Mesenchymal stem cell (in vitro differentiated cells and primary cell): ENCODE measurements at regions not wholly inside any gene's neighbourhood (a gene's known extent, or its start where the extent isn't known, plus 50 kb on each side); places are given as distances from the start of the nearest gene placed in this dataset.

Experiments used
- DNase-seq: peaks from one replicate; pipeline ENCODE4 v3.0.0-alpha.2; 2013
- H2AFZ ChIP-seq: one replicate; pipeline ENCODE4 v1.6.1; 2013; ENCODE audit warnings: low read depth, mild to moderate bottlenecking, control low read depth, inconsistent platforms, low read length, moderate library complexity
- H2AK5ac ChIP-seq: 2 replicates; pipeline ENCODE4 v1.6.1; 2013; ENCODE audit warnings: low read length, moderate library complexity, mild to moderate bottlenecking, inconsistent platforms; ENCODE audit not compliant: severe bottlenecking
- H2BK120ac ChIP-seq: one replicate; pipeline ENCODE4 v1.6.1; 2013; ENCODE audit warnings: low read depth, mild to moderate bottlenecking, inconsistent platforms, low read length, moderate library complexity
- H2BK12ac ChIP-seq, 2 experiments: one replicate each; pipeline ENCODE4 v1.6.1; 2013; ENCODE audit warnings: inconsistent platforms in 2 of 2, low read length in 2 of 2, mild to moderate bottlenecking in 2 of 2, moderate library complexity in 2 of 2, control low read depth in 1 of 2
- H2BK15ac ChIP-seq: one replicate; pipeline ENCODE4 v1.6.1; 2013; ENCODE audit warnings: mild to moderate bottlenecking, low read depth, inconsistent platforms; ENCODE audit not compliant: poor library complexity, severe bottlenecking
- H2BK5ac ChIP-seq: 2 replicates; pipeline ENCODE4 v1.6.1; 2013; ENCODE audit warnings: low read depth, mild to moderate bottlenecking, low read length, control low read depth, inconsistent platforms; ENCODE audit not compliant: poor library complexity, severe bottlenecking
- H3K14ac ChIP-seq, 2 experiments: one replicate each; pipeline ENCODE4 v1.6.1; 2013; ENCODE audit warnings: inconsistent platforms in 2 of 2, low read length in 2 of 2, control low read depth in 1 of 2, mild to moderate bottlenecking in 1 of 2, moderate library complexity in 1 of 2
- H3K18ac ChIP-seq, 2 experiments: one replicate each; pipeline ENCODE4 v1.6.1; 2013; ENCODE audit warnings: inconsistent platforms in 2 of 2, low read length in 2 of 2, control low read depth in 1 of 2, low read depth in 1 of 2, mild to moderate bottlenecking in 1 of 2
- H3K23ac ChIP-seq, 2 experiments: one replicate each; pipeline ENCODE4 v1.6.1; 2013; ENCODE audit warnings: inconsistent platforms in 2 of 2, low read length in 2 of 2, mild to moderate bottlenecking in 2 of 2, moderate library complexity in 2 of 2, control low read depth in 1 of 2
- H3K27ac ChIP-seq: 2 replicates; pipeline ENCODE4 v1.5.1; 2013; ENCODE audit warnings: mild to moderate bottlenecking, moderate library complexity, low read length, control low read depth, inconsistent platforms; ENCODE audit not compliant: poor library complexity, severe bottlenecking
- H3K27me3 ChIP-seq, 2 experiments: 2 replicates each; pipeline versions ENCODE4 v1.6.1 to v1.7.0; 2013; ENCODE audit warnings: low read length in 2 of 2, mild to moderate bottlenecking in 2 of 2, moderate library complexity in 2 of 2, control low read depth in 1 of 2, inconsistent platforms in 1 of 2; ENCODE audit not compliant: control insufficient read depth in 1 of 2, insufficient read depth in 1 of 2
- H3K36me3 ChIP-seq, 2 experiments: 2 replicates each; pipeline versions ENCODE4 v1.6.1 to v1.7.0; 2013; ENCODE audit warnings: low read length in 2 of 2, control low read depth in 1 of 2, inconsistent platforms in 1 of 2, low read depth in 1 of 2, mild to moderate bottlenecking in 1 of 2; ENCODE audit not compliant: insufficient read depth in 2 of 2, control insufficient read depth in 1 of 2
- H3K4ac ChIP-seq, 2 experiments: one replicate each; pipeline ENCODE4 v1.6.1; 2013; ENCODE audit warnings: inconsistent platforms in 2 of 2, low read length in 2 of 2, mild to moderate bottlenecking in 2 of 2, moderate library complexity in 2 of 2, control low read depth in 1 of 2, low read depth in 1 of 2
- H3K4me1 ChIP-seq: 2 replicates; pipeline ENCODE4 v1.6.1; 2013; ENCODE audit warnings: low read depth, low read length, control low read depth; ENCODE audit not compliant: control insufficient read depth, insufficient read depth
- H3K4me2 ChIP-seq: 2 replicates; pipeline ENCODE4 v1.6.1; 2013; ENCODE audit warnings: low read length, mild to moderate bottlenecking, inconsistent platforms; ENCODE audit not compliant: poor library complexity, severe bottlenecking
- H3K4me3 ChIP-seq, 2 experiments: 2 replicates each; pipeline versions ENCODE4 v1.5.1 to v1.7.0; 2013; ENCODE audit warnings: low read length in 2 of 2, mild to moderate bottlenecking in 2 of 2, control low read depth in 1 of 2, low read depth in 1 of 2; ENCODE audit not compliant: insufficient read depth in 1 of 2
- H3K79me1 ChIP-seq: replicated peaks from 2 replicates; pipeline ENCODE4 v1.6.1; 2013; ENCODE audit warnings: mild to moderate bottlenecking, control low read depth, low read length, inconsistent platforms; ENCODE audit not compliant: poor library complexity, severe bottlenecking
- H3K9ac ChIP-seq: 2 replicates; pipeline ENCODE4 v1.7.0; 2013; ENCODE audit warnings: mild to moderate bottlenecking, low read length, moderate library complexity
- H3K9me3 ChIP-seq: 2 replicates; pipeline ENCODE4 v1.7.0; 2013; ENCODE audit warnings: mild to moderate bottlenecking, low read length; ENCODE audit not compliant: control insufficient read depth
- H4K8ac ChIP-seq: one replicate; pipeline ENCODE4 v1.6.1; 2013; ENCODE audit warnings: inconsistent platforms, mild to moderate bottlenecking, low read length, moderate library complexity
- H4K91ac ChIP-seq: one replicate; pipeline ENCODE4 v1.6.1; 2013; ENCODE audit warnings: mild to moderate bottlenecking, low read length, inconsistent platforms
- WGBS: methylation state at CpG from one replicate; pipeline ENCODE4 v1.1.7; 2013; ENCODE audit warnings: mixed read lengths; 5-methylcytosine and 5-hydroxymethylcytosine counted together

GRCh38 chrX:78513971-78514738, 145.0 kb downstream of the RTL3 start:
- Histone ChIP-seq H3K4me1 (peaks cover 1% of the 10 kb centered on the region), H2AK5ac (no peak overlapping the region), H4K91ac (no peak overlapping the region), H2BK5ac (no peak overlapping the region), H3K27ac (peak overlapping the region; percentile 28), H3K9ac (no peak overlapping the region), H3K27me3 (no peaks in the 10 kb centered on the region), H2AFZ (no peak overlapping the region), H3K4me2 (no peak overlapping the region), H3K79me1 (no peaks in the 10 kb centered on the region), H3K4me3 (no peak overlapping the region), H3K9me3 (peaks cover 3% of the 10 kb centered on the region), H2BK120ac (no peak overlapping the region), H3K4ac (no peak overlapping the region), H3K23ac (no peak overlapping the region), H3K36me3 (no peaks in the 10 kb centered on the region), H3K18ac (no peak overlapping the region), H2BK12ac (no peak overlapping the region), H2BK15ac (no peak overlapping the region), H4K8ac (no peak overlapping the region), H3K14ac (no peak overlapping the region)
- no peak for DNase-seq
- 43% methylated on average over 3 of the region's 5 CpGs for WGBS

GRCh38 chrX:78506248-78506647, 152.9 kb downstream of the RTL3 start:
- no peak for DNase-seq
- Histone ChIP-seq H2AFZ (no peak overlapping the region), H3K9ac (no peak overlapping the region), H2BK5ac (no peak overlapping the region), H2BK120ac (no peak overlapping the region), H3K9me3 (peaks cover 3% of the 10 kb centered on the region), H4K8ac (no peak overlapping the region), H3K27ac (no peak overlapping the region), H2BK12ac (no peak overlapping the region), H3K14ac (no peak overlapping the region), H3K79me1 (no peaks in the 10 kb centered on the region), H3K18ac (no peak overlapping the region), H3K4ac (no peak overlapping the region), H3K4me2 (no peak overlapping the region), H3K36me3 (no peaks in the 10 kb centered on the region), H3K4me3 (no peak overlapping the region), H2BK15ac (no peak overlapping the region), H3K4me1 (no peaks in the 10 kb centered on the region), H4K91ac (no peak overlapping the region), H3K27me3 (no peaks in the 10 kb centered on the region), H2AK5ac (no peak overlapping the region), H3K23ac (no peak overlapping the region)
- no CpG with 5 or more reads among the region's 1 CpG for whole genome bisulfite sequencing

GRCh38 chrX:78496483-78496882, 162.6 kb downstream of the RTL3 start:
- H2BK15ac ChIP-seq = no peak overlapping the region
- no peaks in the 10 kb centered on the region for H3K36me3 ChIP-seq
- H3K23ac ChIP-seq = no peak overlapping the region
- H2AK5ac ChIP-seq = no peak overlapping the region
- no peak overlapping the region for H3K4me2 ChIP-seq
- H3K9ac ChIP-seq = no peak overlapping the region
- no peaks in the 10 kb centered on the region for H3K79me1 ChIP-seq
- H3K14ac ChIP-seq = no peak overlapping the region
- H2AFZ ChIP-seq = no peak overlapping the region
- no peak overlapping the region for H4K8ac ChIP-seq
- no peaks in the 10 kb centered on the region for H3K4me1 ChIP-seq
- H3K27me3 ChIP-seq = peaks cover 0 to 3% of the 10 kb centered on the region in 2 experiments
- no peak overlapping the region for H3K4me3 ChIP-seq
- H4K91ac ChIP-seq = no peak overlapping the region
- no peak overlapping the region for H2BK12ac ChIP-seq
- no peak overlapping the region for H2BK120ac ChIP-seq
- no peak overlapping the region for H2BK5ac ChIP-seq
- no peak overlapping the region for H3K27ac ChIP-seq
- H3K4ac ChIP-seq = no peak overlapping the region
- no peaks in the 10 kb centered on the region for H3K9me3 ChIP-seq
- no CpG with 5 or more reads among the region's 2 CpGs for WGBS
- DNase-seq = no peak
- H3K18ac ChIP-seq = no peak overlapping the region

- H3K23ac ChIP-seq = no peak overlapping the region
- no CpG with 5 or more reads among the region's 2 CpGs for WGBS
- H3K27ac ChIP-seq = no peak overlapping the region
- no peak overlapping the region for H4K8ac ChIP-seq
- no peak overlapping the region for H2BK120ac ChIP-seq
- H2BK15ac ChIP-seq = no peak overlapping the region
- H2AK5ac ChIP-seq = no peak overlapping the region
- H3K36me3 ChIP-seq = no peaks in the 10 kb centered on the region
- H2BK12ac ChIP-seq = no peak overlapping the region
- H3K79me1 ChIP-seq = no peaks in the 10 kb centered on the region
- H3K4me1 ChIP-seq = no peaks in the 10 kb centered on the region
- H3K9me3 ChIP-seq = no peaks in the 10 kb centered on the region
- no peak overlapping the region for H4K91ac ChIP-seq
- H3K4me3 ChIP-seq = no peak overlapping the region
- H3K14ac ChIP-seq = no peak overlapping the region
- no peak overlapping the region for H3K4me2 ChIP-seq
- H3K18ac ChIP-seq = no peak overlapping the region
- no peak overlapping the region for H2AFZ ChIP-seq
- no peak for DNase-seq
- H2BK5ac ChIP-seq = no peak overlapping the region
- no peak overlapping the region for H3K4ac ChIP-seq
- no peak overlapping the region for H3K9ac ChIP-seq
- peaks cover 0 to 3% of the 10 kb centered on the region in 2 experiments for H3K27me3 ChIP-seq
These were observed 165.8 kb upstream of the CYSLTR1 start for GRCh38 chrX:78493180-78493579.
